ENCODE measurements at regions not wholly inside any gene's neighbourhood (a gene's known extent, or its start where the extent isn't known, plus 50 kb on each side); places are given as distances from the start of the nearest gene placed in this dataset.

DNA sequence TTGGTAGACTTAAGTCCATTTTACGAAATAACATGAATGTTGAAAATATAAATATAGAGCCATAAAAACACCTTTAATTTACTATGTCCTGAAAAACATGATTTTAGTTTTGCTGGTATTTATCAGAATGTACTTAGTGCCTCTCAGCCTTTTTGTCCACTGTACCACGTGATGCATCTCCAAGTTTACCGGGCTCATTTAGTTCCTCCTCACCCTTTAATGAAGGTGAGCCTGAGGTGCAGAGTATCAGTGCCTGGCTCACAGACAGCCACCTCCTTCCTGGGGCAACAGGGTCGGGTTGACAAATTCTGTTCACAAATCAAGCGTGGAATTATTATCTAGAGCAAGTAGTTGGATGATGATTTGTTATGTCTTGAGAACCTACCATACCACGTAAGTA lies 420.5 kb upstream of the MEIS1 start:
- no peak for TF ChIP-seq POLR2AphosphoS5 (IDR thresholded peaks at IDR 0.05)
- TF ChIP-seq, protein P1, sequence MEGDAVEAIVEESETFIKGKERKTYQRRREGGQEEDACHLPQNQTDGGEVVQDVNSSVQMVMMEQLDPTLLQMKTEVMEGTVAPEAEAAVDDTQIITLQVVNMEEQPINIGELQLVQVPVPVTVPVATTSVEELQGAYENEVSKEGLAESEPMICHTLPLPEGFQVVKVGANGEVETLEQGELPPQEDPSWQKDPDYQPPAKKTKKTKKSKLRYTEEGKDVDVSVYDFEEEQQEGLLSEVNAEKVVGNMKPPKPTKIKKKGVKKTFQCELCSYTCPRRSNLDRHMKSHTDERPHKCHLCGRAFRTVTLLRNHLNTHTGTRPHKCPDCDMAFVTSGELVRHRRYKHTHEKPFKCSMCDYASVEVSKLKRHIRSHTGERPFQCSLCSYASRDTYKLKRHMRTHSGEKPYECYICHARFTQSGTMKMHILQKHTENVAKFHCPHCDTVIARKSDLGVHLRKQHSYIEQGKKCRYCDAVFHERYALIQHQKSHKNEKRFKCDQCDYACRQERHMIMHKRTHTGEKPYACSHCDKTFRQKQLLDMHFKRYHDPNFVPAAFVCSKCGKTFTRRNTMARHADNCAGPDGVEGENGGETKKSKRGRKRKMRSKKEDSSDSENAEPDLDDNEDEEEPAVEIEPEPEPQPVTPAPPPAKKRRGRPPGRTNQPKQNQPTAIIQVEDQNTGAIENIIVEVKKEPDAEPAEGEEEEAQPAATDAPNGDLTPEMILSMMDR (IDR thresholded peaks at IDR 0.05): no peak
- TF ChIP-seq POLR2A (IDR thresholded peaks at IDR 0.05): no peak
